ENCODE measurements at regions not wholly inside any gene's neighbourhood (a gene's known extent, or its start where the extent isn't known, plus 50 kb on each side); places are given as distances from the start of the nearest gene placed in this dataset.

DNA sequence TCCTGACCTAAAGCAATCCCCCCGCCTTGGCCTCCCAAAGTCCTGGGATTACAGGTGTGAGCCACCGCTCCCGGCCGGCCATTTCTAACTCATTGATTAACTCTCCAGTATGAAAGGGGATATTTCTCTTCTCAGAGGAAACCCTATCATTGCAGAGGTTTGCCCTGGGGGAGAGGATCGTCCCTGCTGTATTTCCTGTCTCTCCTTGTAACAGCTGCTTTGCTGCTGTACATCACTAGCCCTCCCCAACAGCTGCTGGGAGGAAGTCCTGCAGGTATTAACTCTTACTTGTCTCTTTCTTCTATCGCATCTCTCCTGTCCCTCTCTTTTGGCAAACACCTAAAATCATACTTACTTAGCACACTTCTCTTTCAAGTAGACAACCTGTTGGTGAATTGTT lies 219.0 kb upstream of the DSEL start:
- DNase-seq (ENCODE audit: low spot score): no peak
- intact Hi-C loops (cut with DNase I): no loop called here

DNA sequence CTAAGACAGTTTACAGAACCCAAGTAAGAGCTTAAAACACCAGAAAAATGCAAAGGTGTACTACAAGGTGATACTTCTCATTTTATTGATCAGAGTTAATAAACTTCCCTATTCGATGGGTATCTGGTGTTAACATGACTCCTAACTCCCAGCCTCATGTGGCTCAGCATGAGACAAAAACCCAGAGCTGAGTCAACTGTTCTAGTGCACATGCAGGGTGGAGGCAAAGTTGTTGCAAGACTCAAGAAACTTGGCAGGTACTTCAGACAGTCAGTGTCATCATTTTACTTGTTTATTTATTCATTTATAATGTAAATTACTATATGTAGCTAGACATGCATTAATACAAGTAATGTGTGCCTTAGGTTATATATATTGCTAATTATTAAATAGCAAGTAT lies 216.6 kb upstream of the DSEL start:
- no peak for DNase-seq (ENCODE audit: low spot score)
- intact Hi-C loops (cut with DNase I): no loop called here

DNA sequence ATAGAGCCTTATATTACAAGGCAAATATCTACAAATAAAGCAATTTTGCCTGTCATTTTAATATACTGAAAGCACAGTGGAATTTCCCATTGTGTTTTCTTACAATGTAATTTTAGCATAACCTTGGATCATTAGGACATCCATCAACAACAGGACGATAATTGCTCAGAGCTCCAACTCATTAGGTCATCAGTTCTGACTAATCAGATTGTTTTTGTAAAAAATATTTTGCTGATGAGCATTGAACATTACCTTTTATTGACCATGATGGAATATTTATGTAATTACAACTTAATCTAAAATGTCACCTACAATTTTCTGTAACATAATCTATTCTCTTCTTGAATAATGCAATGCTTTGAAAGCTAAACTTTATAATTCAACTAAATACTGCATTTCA lies 215.3 kb upstream of the DSEL start:
- DNase-seq (ENCODE audit: low spot score): no peak
- intact Hi-C loops (cut with DNase I): no loop called here

DNA sequence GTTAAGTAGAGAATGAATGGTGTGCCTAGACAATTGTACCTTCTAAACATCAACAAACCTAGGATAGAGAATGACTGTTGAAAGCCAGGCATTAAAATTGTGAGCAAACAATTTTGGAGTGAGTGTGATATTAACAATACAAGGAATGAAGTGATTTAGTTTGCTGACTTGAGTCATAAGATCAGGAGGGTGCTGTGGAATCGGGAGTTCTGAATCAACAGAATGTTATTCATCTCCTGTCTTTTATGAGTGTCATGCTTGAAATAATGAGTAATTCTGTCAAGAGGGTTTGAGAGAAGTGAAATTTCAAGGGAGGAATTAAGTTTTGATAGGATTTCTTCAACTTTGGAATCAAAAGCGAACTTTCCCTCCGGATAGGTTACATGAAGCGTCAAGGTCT lies 214.4 kb upstream of the DSEL start:
- intact Hi-C loops (cut with DNase I): no loop called here
- no peak for DNase-seq (ENCODE audit: low spot score)

DNA sequence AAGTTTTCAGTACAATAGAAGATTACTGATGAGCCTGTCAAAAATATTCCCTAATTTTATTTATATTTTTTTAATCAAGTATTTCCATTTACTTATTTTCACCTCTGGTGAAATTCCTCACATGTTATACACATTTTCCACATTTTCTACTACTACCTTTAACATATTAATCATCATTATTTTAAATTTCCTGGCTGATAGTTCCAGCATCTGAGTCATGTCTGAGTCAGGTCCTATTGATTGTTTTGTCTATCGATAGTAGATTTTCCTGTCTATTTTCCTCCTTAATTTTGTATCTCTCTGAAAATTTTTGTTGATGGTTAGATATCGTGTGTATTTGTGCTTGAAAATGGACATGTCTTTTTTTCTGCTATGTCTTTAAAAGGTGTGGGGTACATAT lies 211.8 kb upstream of the DSEL start:
- intact Hi-C loops (cut with DNase I): no loop called here
- no peak for DNase-seq (ENCODE audit: low spot score)

DNA sequence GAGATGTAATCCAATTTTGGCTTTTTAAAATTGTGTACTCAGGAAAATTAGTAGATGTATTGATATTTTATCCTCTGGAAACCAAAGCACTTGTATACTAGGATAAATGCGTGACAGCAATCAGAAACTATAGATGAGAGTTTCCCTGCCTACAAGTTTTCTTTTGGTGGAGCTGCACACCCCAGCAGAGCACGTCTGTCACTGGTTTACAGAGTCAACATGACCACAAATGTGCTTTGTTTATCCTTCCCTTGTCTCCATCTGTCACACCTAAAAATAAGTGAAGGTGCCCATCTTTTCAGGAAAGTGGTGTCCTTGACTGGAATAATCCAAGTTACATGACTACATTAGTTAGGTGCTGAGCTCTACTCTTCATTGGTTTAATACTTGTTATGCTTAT lies 210.4 kb upstream of the DSEL start:
- intact Hi-C loops (cut with DNase I): no loop called here
- no peak for DNase-seq (ENCODE audit: low spot score)

DNA sequence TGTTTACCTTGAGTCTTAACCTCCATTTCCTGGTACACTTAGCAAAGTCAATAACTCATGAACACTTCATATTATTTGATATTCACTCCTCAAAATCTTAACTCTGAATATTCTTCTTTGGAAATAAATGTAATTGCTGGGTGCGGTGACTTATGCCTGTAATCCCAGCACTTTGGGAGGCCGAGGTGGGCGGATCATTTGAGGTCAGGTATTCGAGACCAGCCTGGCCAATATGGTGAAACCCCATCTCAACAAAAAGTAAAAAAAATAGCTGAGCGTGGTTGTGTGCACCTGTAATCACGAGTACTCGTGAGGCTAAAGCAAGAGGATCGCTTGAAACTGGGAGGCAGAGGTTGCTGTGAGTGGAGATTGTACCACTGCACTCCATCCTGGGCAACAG lies 201.3 kb upstream of the DSEL start:
- no peak for DNase-seq (ENCODE audit: low spot score)
- intact Hi-C loops (cut with DNase I): no loop called here

DNA sequence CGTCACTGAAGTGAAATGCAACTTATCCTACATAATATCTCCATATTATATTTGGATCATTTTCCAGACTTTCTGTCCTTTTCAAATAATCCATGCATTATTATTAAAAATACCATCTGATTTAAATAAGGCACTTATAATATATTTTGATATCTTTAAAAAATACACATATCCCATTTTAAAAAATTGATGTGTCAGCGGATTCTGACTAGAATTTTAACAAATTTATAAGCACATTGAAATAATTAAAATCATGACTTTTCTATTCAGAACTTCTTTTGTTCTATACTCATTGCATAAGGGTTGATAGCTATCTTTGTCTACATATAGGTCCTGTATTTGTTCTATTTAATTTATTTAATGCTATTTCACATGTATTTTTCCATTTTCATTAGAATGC lies 199.0 kb upstream of the DSEL start:
- intact Hi-C loops (cut with DNase I): no loop called here
- no peak for DNase-seq (ENCODE audit: low spot score)

DNA sequence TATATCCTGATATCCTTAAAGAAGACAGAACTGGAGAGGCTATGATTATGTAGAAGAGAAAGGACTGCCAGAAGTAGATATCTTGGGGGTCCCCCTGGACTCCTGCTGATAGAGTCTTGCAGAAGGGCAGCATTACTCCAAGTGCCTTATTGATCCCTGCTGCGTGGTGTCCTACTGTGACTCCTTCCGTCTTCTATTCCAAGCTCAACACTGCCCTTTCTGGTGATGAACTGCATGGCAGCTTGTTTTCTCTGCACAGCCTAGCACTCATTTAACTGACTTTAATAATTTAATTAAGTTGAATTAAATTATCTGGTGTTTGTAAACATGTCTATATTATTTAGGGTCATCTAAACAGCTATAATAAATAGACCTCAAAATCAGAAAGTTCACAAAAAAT lies 194.1 kb upstream of the DSEL start:
- intact Hi-C loops (cut with DNase I): no loop called here
- no peak for DNase-seq (ENCODE audit: low spot score)

DNA sequence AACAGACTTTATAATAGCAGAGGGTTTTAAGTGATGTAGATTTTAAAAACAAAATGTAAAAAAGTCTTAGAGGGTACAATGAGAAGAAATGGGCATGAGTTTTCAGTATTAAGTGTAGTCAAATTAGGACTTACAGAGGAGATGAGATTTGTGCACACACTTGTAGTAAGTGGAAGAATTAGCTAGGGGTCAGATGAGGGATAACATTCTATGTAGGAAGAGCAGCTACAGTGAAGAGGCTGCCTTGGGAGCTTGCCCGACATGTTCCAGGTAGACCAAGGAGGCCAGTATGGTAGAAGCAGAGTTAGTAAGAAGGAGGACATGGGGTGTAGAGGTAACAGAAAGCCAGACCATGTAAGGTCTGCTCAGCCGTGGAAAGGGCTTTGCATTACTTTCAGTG lies 189.2 kb upstream of the DSEL start:
- intact Hi-C loops (cut with DNase I): no loop called here
- no peak for DNase-seq (ENCODE audit: low spot score)

DNA sequence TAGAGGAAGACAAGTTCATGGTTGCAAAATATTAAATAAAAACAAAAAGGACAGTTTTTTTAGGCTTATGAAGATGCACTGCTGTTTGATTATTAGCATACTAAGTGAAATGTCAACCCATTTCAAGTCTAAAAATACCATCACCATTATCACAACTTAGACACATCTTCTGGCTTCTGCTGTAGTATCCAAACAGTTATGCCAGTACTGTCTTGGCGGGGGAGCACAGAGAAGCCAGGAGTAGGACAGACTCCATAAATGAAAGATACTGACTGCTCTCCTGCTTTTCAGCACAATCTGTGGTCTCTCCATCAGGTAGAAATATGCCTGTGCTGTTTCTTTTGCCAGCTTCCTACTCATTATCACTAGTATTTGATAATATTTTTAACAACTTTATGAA lies 179.2 kb upstream of the DSEL start:
- no peak for DNase-seq (ENCODE audit: low spot score)
- intact Hi-C loops (cut with DNase I): no loop called here

DNA sequence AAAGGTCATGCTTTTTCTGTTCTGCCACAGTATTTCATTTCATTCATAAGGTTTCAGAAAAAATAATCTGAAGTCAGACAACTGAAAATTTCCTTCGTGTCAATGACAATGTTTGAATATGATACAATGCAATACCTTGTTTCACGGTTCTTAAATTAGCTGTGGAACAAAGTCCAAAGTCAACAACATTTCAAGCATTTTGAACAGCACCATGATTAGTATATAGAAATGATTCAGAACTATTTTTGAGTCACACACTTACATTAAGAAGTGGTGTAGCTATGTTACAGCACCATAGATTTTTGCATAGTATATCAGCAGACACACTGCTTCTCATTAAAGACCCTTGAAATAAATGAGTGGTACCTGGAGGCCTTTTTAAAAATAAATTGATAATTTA lies 178.3 kb upstream of the DSEL start:
- DNase-seq (ENCODE audit: low spot score): no peak
- intact Hi-C loops (cut with DNase I): no loop called here

DNA sequence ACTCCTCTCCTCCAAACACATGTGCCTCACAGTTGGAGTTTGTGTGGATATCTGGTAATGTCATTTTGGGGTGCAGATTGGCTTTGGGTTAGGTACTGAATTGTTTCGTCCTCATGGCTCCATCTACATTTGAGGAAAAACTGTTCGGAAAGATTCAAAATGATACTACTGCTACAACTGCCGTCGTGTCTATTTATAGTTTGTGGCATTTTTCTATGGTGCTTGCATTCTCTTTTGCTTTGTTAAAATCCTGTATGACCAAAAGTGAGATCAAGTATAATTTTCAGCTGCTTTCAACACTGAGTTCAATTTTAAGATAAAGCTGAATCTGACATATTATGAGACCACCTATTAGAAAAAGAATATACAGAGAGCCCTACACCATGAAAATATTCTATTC lies 176.3 kb upstream of the DSEL start:
- intact Hi-C loops (cut with DNase I): no loop called here
- DNase-seq (ENCODE audit: low spot score): no peak

DNA sequence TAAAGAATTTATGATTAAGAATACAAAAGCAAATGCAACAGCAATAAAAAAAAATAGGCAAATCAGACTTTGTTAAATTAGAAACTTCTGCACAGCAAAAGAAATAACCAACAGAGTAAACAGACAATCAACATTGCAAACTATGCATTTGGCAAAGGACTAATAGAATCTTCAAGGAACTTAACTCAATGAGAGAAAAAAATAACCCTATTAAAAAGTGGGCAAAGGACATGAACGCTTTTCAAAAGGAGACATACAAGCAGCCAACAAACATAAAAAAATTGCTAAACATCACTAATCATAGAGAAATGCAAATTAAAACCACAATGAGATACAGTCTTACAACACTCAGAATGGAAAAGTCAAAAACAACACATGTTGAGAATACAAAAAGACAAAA lies 166.0 kb upstream of the DSEL start:
- intact Hi-C loops (cut with DNase I): no loop called here
- no peak for DNase-seq (ENCODE audit: low spot score)

DNA sequence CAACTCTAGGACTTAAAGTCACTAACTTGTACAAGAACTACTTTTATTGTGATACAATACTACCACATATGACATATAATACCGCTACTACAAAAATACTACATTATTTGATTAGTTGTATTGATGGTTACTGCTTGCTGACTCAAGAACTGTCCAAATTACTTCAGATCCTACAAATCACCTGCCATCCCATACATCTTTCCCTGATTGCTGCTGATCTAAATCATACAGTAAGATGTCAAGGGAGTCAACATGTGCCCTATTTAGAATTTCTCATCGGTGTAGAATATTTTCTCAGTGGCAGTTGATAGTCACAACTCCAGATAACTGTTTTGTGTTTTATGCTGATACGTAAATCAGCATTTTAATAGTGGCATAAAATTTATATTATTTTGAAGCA lies 161.0 kb upstream of the DSEL start:
- intact Hi-C loops (cut with DNase I): no loop called here
- DNase-seq (ENCODE audit: low spot score): no peak

DNA sequence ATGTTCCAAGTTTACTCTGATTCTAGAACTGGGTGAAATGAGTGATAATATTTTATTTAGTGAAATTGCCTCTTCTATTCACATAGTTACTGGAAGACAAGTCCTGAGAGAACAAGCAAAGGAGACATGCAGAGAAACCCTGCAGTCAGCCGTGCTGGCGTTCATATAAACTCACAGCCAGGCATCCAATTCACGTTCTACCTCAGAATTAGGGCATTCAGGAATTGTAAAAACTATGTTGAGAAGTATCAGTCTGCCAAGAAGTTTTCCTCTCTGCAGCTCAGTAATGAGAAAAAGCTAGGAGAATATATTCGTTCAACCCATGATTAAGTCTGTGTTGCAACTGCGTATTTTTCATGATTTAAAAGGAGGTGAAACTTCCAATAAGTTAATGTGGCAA lies 156.2 kb upstream of the DSEL start:
- DNase-seq (ENCODE audit: low spot score): no peak
- intact Hi-C loops (cut with DNase I): no loop called here

DNA sequence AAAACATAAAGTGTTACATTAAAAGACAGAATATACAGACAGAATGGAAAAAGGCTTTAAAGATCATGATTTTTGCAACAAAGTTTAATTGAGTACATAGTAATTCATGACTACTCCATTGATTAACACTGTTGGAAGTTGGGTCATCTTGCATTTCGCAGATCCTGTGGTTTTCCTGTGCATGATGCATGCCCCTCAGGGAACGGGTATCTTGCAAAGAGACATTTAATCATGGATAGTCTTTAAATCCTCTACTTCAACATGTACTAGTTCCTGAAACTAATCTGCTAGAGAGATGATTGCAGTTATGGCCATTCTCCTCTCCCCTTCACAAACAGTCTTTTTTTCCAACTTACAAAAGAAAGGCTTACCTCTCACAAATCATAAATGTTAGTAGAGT lies 155.6 kb upstream of the DSEL start:
- no peak for DNase-seq (ENCODE audit: low spot score)
- intact Hi-C loops (cut with DNase I): no loop called here

DNA sequence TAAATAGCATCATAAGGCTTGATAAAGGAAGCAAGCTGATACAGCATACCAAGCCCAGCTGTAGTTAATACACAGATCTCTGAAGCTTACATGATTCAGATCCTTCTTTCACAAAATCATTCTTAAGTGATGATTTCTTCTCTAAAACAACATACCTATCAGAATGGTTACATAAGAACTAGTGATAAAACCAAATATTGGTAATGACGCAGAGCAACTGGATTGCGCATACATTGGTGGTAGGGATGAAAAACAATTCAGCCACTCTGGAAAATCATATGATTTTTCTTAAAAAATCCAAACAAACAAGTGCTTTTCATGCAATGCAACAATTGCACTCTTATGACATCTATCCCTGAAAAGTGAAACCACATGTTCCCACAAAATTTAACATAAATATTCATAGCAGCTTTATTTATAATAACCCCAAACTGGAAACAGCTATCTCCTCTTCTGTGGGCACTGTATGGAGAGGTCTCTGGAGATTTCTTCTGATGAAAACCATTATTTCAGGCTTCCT lies 153.6 kb upstream of the DSEL start:
- no peak for DNase-seq (ENCODE audit: low spot score)
- intact Hi-C loops (cut with DNase I): no loop called here

DNA sequence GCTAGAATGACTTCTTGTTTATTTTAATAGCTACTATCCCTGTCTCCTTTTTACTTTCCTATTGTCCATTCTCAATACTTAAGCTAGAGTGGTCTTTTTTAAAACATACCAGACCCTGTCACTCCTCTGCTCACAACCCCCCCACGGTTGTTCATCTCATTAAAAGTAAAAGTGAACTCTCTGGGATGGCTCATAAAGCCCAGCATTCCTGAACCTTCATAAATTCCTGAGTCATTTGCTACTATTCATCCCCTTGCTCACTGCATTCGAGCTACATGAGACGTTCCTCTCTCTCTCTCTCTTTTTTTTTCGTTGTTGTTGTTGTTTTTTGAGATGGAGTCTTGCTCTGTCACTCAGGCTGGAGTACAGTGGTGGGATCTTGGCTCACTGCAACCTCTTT lies 148.7 kb upstream of the DSEL start:
- no peak for DNase-seq (ENCODE audit: low spot score)
- intact Hi-C loops (cut with DNase I): no loop called here

DNA sequence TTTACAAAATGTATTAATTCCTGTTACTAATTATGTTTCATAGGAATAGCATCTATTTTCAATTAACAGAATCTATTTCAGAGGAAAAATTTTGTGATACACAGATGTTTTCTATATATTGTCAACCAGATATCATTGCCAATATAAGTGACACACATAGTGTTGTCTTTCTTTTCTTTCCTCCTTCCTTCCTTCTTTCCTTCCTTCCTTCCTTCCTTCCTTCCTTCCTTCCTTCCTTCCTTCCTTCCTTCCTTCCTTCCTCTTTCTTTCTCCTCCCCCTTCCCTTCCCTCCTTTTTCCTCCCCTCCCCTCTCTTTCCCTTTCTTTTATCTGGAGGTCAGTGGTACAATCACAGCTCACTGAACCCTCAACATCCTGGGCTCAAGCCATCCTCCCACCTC lies 146.5 kb upstream of the DSEL start:
- intact Hi-C loops (cut with DNase I): no loop called here
- DNase-seq (ENCODE audit: low spot score): no peak

DNA sequence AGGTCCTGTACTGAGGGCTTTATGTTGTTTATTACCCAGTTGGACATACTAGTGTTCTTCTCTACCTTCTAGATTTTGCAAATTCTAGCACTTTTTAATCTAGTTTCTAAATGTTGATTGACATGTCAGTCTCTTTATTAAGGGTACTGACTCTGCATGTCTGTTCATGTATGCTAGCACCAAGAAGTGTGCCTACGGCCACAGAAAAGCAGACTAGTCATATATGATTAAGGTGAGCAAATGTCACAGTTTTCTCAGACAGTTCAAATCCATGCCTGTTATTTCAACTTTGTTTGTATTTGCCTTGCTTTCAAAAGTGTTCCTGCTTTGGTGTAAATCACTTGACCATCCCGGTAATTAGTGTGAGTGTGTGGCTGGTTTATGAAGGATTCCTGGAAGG lies 145.0 kb upstream of the DSEL start:
- DNase-seq (ENCODE audit: low spot score): no peak
- intact Hi-C loops (cut with DNase I): no loop called here

DNA sequence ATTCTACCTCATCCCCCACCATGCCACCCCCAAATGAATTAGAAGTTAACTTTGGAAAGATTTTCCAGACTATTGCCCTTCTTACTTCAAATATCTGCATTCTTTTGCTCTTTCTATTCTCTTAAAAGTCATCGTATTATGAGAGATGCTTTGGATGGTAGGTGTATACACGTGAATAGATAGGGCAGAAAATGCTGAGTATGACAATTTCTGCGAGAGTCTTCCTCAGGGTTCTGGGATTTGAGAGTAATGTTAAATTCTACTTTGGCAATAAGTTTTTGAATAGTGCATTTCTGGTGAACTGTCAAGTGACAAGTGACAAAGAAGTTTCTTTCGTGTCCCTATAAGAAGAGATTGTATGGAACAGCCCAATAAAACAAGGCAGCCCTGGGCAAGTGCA lies 137.6 kb upstream of the DSEL start:
- DNase-seq (ENCODE audit: low spot score): no peak
- intact Hi-C loops (cut with DNase I): no loop called here

DNA sequence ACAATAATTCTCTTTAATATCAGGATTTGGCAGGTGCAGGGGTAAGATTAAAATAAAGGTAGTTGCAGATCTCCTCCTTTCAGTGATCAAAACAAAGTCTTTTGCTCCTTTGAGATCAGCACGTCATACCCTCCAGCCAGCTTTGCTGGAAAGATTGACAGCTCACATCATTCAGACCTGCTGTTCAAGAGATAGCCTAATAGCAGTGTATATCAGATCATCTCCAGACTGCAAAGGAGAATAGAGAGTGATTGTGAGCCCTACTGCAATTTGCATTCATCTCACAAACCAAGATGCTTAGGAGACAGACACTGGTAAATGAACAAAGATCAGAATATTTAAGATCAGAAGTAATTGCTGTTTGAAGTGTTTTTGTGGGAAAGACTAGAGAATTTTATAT lies 135.8 kb upstream of the DSEL start:
- intact Hi-C loops (cut with DNase I): no loop called here
- no peak for DNase-seq (ENCODE audit: low spot score)
